Activated naive CD4-positive, alpha-beta T cell treated with anti-CD3 and anti-CD28 coated beads, Interleukin-2, amount 50 U/mL, for 24 hours (primary cell): ENCODE measurements at regions not wholly inside any gene's neighbourhood (a gene's known extent, or its start where the extent isn't known, plus 50 kb on each side); places are given as distances from the start of the nearest gene placed in this dataset.

Experiments used
- H3K27ac Mint-ChIP-seq: one replicate; pipeline ENCODE4 v1.8.0; 2021; ENCODE audit warnings: mild to moderate bottlenecking, mixed read lengths
- H3K27me3 Mint-ChIP-seq: one replicate; pipeline ENCODE4 v1.8.0; 2021; ENCODE audit warnings: mixed read lengths
- H3K36me3 Mint-ChIP-seq: one replicate; pipeline ENCODE4 v1.8.0; 2021; ENCODE audit warnings: mixed read lengths
- H3K4me1 Mint-ChIP-seq: one replicate; pipeline ENCODE4 v1.8.0; 2021; ENCODE audit warnings: mixed read lengths
- H3K4me3 Mint-ChIP-seq: one replicate; pipeline ENCODE4 v1.8.0; 2021; ENCODE audit warnings: mild to moderate bottlenecking, mixed read lengths
- H3K9me3 Mint-ChIP-seq: one replicate; pipeline ENCODE4 v1.8.0; 2021; ENCODE audit warnings: mixed read lengths

- Mint-ChIP-seq H3K36me3 (no peaks in the 10 kb centered on the region), H3K27ac (peak overlapping the region; percentile 15), H3K27me3 (no peaks in the 10 kb centered on the region), H3K4me3 (peak overlapping the region; percentile 51), H3K9me3 (no peaks in the 10 kb centered on the region), H3K4me1 (peaks cover 31% of the 10 kb centered on the region)
Measured at GRCh38 chr14:21991130-21991529, 317.5 kb upstream of the OR4E1 start.

- Mint-ChIP-seq H3K9me3 (no peaks in the 10 kb centered on the region), H3K27me3 (no peaks in the 10 kb centered on the region), H3K27ac (peak overlapping the region; percentile 46), H3K4me1 (peaks cover 25% of the 10 kb centered on the region), H3K4me3 (peak overlapping the region; percentile 76), H3K36me3 (no peaks in the 10 kb centered on the region)
Measured at GRCh38 chr14:21990116-21990515, 316.5 kb upstream of the OR4E1 start.

- Mint-ChIP-seq H3K4me3 (peak overlapping the region; percentile 65), H3K27me3 (no peaks in the 10 kb centered on the region), H3K36me3 (no peaks in the 10 kb centered on the region), H3K27ac (peak overlapping the region; percentile 77), H3K4me1 (peaks cover 21% of the 10 kb centered on the region), H3K9me3 (no peaks in the 10 kb centered on the region)
Measured at GRCh38 chr14:21989090-21989489, 315.5 kb upstream of the OR4E1 start.

GRCh38 chr14:21988413-21988812 lies 314.8 kb upstream of the OR4E1 start:
- Mint-ChIP-seq H3K27ac (peak overlapping the region; percentile 93), H3K4me3 (peak overlapping the region; percentile 69), H3K9me3 (no peaks in the 10 kb centered on the region), H3K4me1 (peaks cover 20% of the 10 kb centered on the region), H3K36me3 (no peaks in the 10 kb centered on the region), H3K27me3 (no peaks in the 10 kb centered on the region)

- no peaks in the 10 kb centered on the region for H3K9me3 Mint-ChIP-seq
- H3K36me3 Mint-ChIP-seq = no peaks in the 10 kb centered on the region
- H3K27ac Mint-ChIP-seq = peak overlapping the region; percentile 93
- no peaks in the 10 kb centered on the region for H3K27me3 Mint-ChIP-seq
- H3K4me1 Mint-ChIP-seq = peaks cover 20% of the 10 kb centered on the region
- H3K4me3 Mint-ChIP-seq = peak overlapping the region; percentile 54
Measured at GRCh38 chr14:21987937-21988336, 314.3 kb upstream of the OR4E1 start.

- H3K9me3 Mint-ChIP-seq = no peaks in the 10 kb centered on the region
- no peaks in the 10 kb centered on the region for H3K36me3 Mint-ChIP-seq
- no peaks in the 10 kb centered on the region for H3K27me3 Mint-ChIP-seq
- H3K4me3 Mint-ChIP-seq = no peak overlapping the region
- no peak overlapping the region for H3K27ac Mint-ChIP-seq
- peaks cover 20% of the 10 kb centered on the region for H3K4me1 Mint-ChIP-seq
Measured at GRCh38 chr14:21985081-21985480, 311.5 kb upstream of the OR4E1 start.

- H3K27me3 Mint-ChIP-seq = no peaks in the 10 kb centered on the region
- H3K36me3 Mint-ChIP-seq = no peaks in the 10 kb centered on the region
- H3K4me3 Mint-ChIP-seq = peak overlapping the region; percentile 74
- peaks cover 21% of the 10 kb centered on the region for H3K4me1 Mint-ChIP-seq
- no peaks in the 10 kb centered on the region for H3K9me3 Mint-ChIP-seq
- peak overlapping the region; percentile 68 for H3K27ac Mint-ChIP-seq
Measured at GRCh38 chr14:21978999-21979314, 305.3 kb upstream of the OR4E1 start.

- Mint-ChIP-seq H3K4me1 (peaks cover 21% of the 10 kb centered on the region), H3K27ac (peak overlapping the region; percentile 85), H3K4me3 (peak overlapping the region; percentile 74), H3K36me3 (no peaks in the 10 kb centered on the region), H3K9me3 (no peaks in the 10 kb centered on the region), H3K27me3 (no peaks in the 10 kb centered on the region)
Measured at GRCh38 chr14:21978184-21978998, 304.8 kb upstream of the OR4E1 start.

GRCh38 chr14:21974741-21975140 lies 301.1 kb upstream of the OR4E1 start:
- peaks cover 28% of the 10 kb centered on the region for H3K4me1 Mint-ChIP-seq
- H3K4me3 Mint-ChIP-seq = no peak overlapping the region
- H3K36me3 Mint-ChIP-seq = no peaks in the 10 kb centered on the region
- H3K27me3 Mint-ChIP-seq = no peaks in the 10 kb centered on the region
- H3K9me3 Mint-ChIP-seq = no peaks in the 10 kb centered on the region
- no peak overlapping the region for H3K27ac Mint-ChIP-seq

- peaks cover 1% of the 10 kb centered on the region for H3K36me3 Mint-ChIP-seq
Measured at GRCh38 chr14:21965042-21965441, 291.4 kb upstream of the OR4E1 start.

GRCh38 chr14:21964180-21964579 lies 290.6 kb upstream of the OR4E1 start:
- Mint-ChIP-seq H3K27me3 (no peaks in the 10 kb centered on the region), H3K27ac (peak overlapping the region; percentile 48), H3K4me1 (peaks cover 12% of the 10 kb centered on the region), H3K4me3 (peak overlapping the region; percentile 31), H3K9me3 (no peaks in the 10 kb centered on the region), H3K36me3 (peaks cover 1% of the 10 kb centered on the region)

More at GRCh38 chr14:21965042-21965441, 291.4 kb upstream of the OR4E1 start:
- Mint-ChIP-seq H3K4me3 (peak overlapping the region; percentile 35), H3K4me1 (peaks cover 16% of the 10 kb centered on the region), H3K27ac (peak overlapping the region; percentile 89), H3K27me3 (no peaks in the 10 kb centered on the region), H3K9me3 (no peaks in the 10 kb centered on the region)

- peaks cover 11% of the 10 kb centered on the region for H3K9me3 Mint-ChIP-seq
- peaks cover 16% of the 10 kb centered on the region for H3K4me1 Mint-ChIP-seq
- H3K27ac Mint-ChIP-seq = no peak overlapping the region
- H3K4me3 Mint-ChIP-seq = no peak overlapping the region
- H3K36me3 Mint-ChIP-seq = peaks cover 6% of the 10 kb centered on the region
- H3K27me3 Mint-ChIP-seq = no peaks in the 10 kb centered on the region
Measured at GRCh38 chr14:21960636-21961035, 287.0 kb upstream of the OR4E1 start.

- no peaks in the 10 kb centered on the region for H3K36me3 Mint-ChIP-seq
- peaks cover 33% of the 10 kb centered on the region for H3K4me1 Mint-ChIP-seq
- peak overlapping the region; percentile 84 for H3K4me3 Mint-ChIP-seq
- H3K27me3 Mint-ChIP-seq = no peaks in the 10 kb centered on the region
- peak overlapping the region; percentile 4 for H3K27ac Mint-ChIP-seq
- H3K9me3 Mint-ChIP-seq = no peaks in the 10 kb centered on the region
Measured at GRCh38 chr14:21941885-21942284, 268.3 kb upstream of the OR4E1 start.

GRCh38 chr14:21940887-21941856 lies 267.6 kb upstream of the OR4E1 start:
- H3K4me3 Mint-ChIP-seq = peak overlapping the region; percentile 84
- no peaks in the 10 kb centered on the region for H3K9me3 Mint-ChIP-seq
- no peaks in the 10 kb centered on the region for H3K36me3 Mint-ChIP-seq
- peaks cover 32% of the 10 kb centered on the region for H3K4me1 Mint-ChIP-seq
- H3K27ac Mint-ChIP-seq = peak overlapping the region; percentile 8
- no peaks in the 10 kb centered on the region for H3K27me3 Mint-ChIP-seq

GRCh38 chr14:21939836-21940235 lies 266.2 kb upstream of the OR4E1 start:
- H3K4me1 Mint-ChIP-seq = peaks cover 24% of the 10 kb centered on the region
- H3K27me3 Mint-ChIP-seq = no peaks in the 10 kb centered on the region
- H3K9me3 Mint-ChIP-seq = no peaks in the 10 kb centered on the region
- H3K36me3 Mint-ChIP-seq = no peaks in the 10 kb centered on the region
- no peak overlapping the region for H3K27ac Mint-ChIP-seq
- H3K4me3 Mint-ChIP-seq = peak overlapping the region; percentile 19

GRCh38 chr14:21937996-21938395 lies 264.4 kb upstream of the OR4E1 start:
- H3K4me3 Mint-ChIP-seq = no peak overlapping the region
- no peaks in the 10 kb centered on the region for H3K27me3 Mint-ChIP-seq
- no peaks in the 10 kb centered on the region for H3K9me3 Mint-ChIP-seq
- peaks cover 29% of the 10 kb centered on the region for H3K4me1 Mint-ChIP-seq
- H3K36me3 Mint-ChIP-seq = no peaks in the 10 kb centered on the region
- H3K27ac Mint-ChIP-seq = peak overlapping the region; percentile 2
